GM12878 (cell line): ENCODE measurements at regions not wholly inside any gene's neighbourhood (a gene's known extent, or its start where the extent isn't known, plus 50 kb on each side); places are given as distances from the start of the nearest gene placed in this dataset.

Experiments used
- ATAC-seq: fragments of 200-7000 bp; cut with Tn5 transposase; 3 replicates; pipeline ENCODE4 v1.9.1; 2020; ENCODE audit warnings: mild to moderate bottlenecking, moderate library complexity
- BruUV-seq: library from RNA; stranded (reverse); fragments of 400-500 nt; replicated peaks from 2 replicates; lab custom pipeline; 2021; lab: Mats Ljungman, UMichigan
- CTCF ChIA-PET: fragments of 300-600 bp; sonication (Branson Sonifier 250); formaldehyde crosslinking; extraction: SDS; loops from one replicate; lab custom pipeline; 2021; ENCODE audit warnings: inconsistent platforms; lab: Yijun Ruan, JAX
- POLR2A ChIA-PET: fragments of 350-600 bp; formaldehyde crosslinking; extraction: SDS; loops from one replicate; lab custom pipeline; 2021; ENCODE audit warnings: inconsistent platforms; lab: Charles Lee
- RAD21 ChIA-PET: fragments of 300-600 bp; sonication (Branson Sonifier 250); formaldehyde crosslinking; loops from one replicate; lab custom pipeline; 2023; ENCODE audit warnings: antibody characterized with exemption; ENCODE audit not compliant: unreplicated experiment; lab: Charles Lee
- SMC1A ChIA-PET: fragments of 300-600 bp; sonication (Branson Sonifier 250); formaldehyde crosslinking; loops from one replicate; lab custom pipeline; 2023; ENCODE audit not compliant: unreplicated experiment, uncharacterized antibody; lab: Charles Lee
- DNase-seq: peaks from one replicate; pipeline ENCODE4 v3.0.0-alpha.2; 2011; ENCODE audit warnings: low read depth, low spot score
- FAIRE-seq: peaks from 3 replicates; lab custom pipeline; 2011; peaks lifted over from hg19 to GRCh38; lab: Jason Lieb, UNC
- H2AFZ ChIP-seq: 2 replicates; pipeline ENCODE4 v1.6.0; 2011; ENCODE audit warnings: low read depth, low read length, control low read depth; ENCODE audit not compliant: control insufficient read depth
- H3K27ac ChIP-seq: 2 replicates; pipeline ENCODE4 v1.5.1; 2011; ENCODE audit warnings: control low read depth; ENCODE audit not compliant: control insufficient read depth, insufficient read depth
- H3K27me3 ChIP-seq, 2 experiments: replicated peaks in 1 of 2; 2 replicates each; pipeline versions ENCODE4 v1.6.0 to v1.6.1; 2011; ENCODE audit warnings: low read length in 1 of 2; ENCODE audit not compliant: control insufficient read depth in 2 of 2, insufficient read depth in 2 of 2
- H3K36me3 ChIP-seq, 2 experiments: 2 replicates each; pipeline ENCODE4 v1.5.1; 2011; ENCODE audit warnings: low read length in 1 of 2; ENCODE audit not compliant: control insufficient read depth in 2 of 2, insufficient read depth in 2 of 2
- H3K4me1 ChIP-seq: 2 replicates; pipeline ENCODE4 v1.6.1; 2011; ENCODE audit warnings: mild to moderate bottlenecking, low read length, moderate library complexity, mixed read lengths; ENCODE audit not compliant: control insufficient read depth, insufficient read depth
- H3K4me2 ChIP-seq: 2 replicates; pipeline ENCODE4 v1.6.0; 2011; ENCODE audit warnings: control low read depth; ENCODE audit not compliant: control insufficient read depth, insufficient read depth
- H3K4me3 ChIP-seq: fragments of 200-600 bp; sonication (generic); 2 replicates; pipeline ENCODE4 v1.5.1; 2016
- H3K79me2 ChIP-seq: 2 replicates; pipeline ENCODE4 v1.6.0; 2011; ENCODE audit warnings: low read length; ENCODE audit not compliant: control insufficient read depth, insufficient read depth
- H3K9ac ChIP-seq: 2 replicates; pipeline ENCODE4 v1.8.0; 2011; ENCODE audit warnings: low read length, control low read depth, mixed read lengths; ENCODE audit not compliant: control insufficient read depth, insufficient read depth
- H3K9me3 ChIP-seq: replicated peaks from 3 replicates; pipeline ENCODE4 v1.5.1; 2011; ENCODE audit warnings: mild to moderate bottlenecking, low read length; ENCODE audit not compliant: control insufficient read depth, insufficient read depth
- H4K20me1 ChIP-seq: 2 replicates; pipeline ENCODE4 v1.6.0; 2011; ENCODE audit not compliant: control insufficient read depth, insufficient read depth
- E2F4 ChIP-seq: IDR thresholded peaks from 2 replicates; pipeline ENCODE4 v1.6.1; 2012; ENCODE audit warnings: low read depth, low read length, improper control_type of control experiment
- EP300 ChIP-seq, 2 experiments: fragments of 150-350 bp in 1 of 2; IDR thresholded peaks; 2 replicates each; pipeline ENCODE4 v1.6.1; 2011 to 2012; ENCODE audit warnings: low read depth in 2 of 2, low read length in 2 of 2, borderline replicate concordance in 1 of 2, improper control_type of control experiment in 1 of 2, inconsistent platforms in 1 of 2; ENCODE audit not compliant: control insufficient read depth in 1 of 2
- FOS ChIP-seq: IDR thresholded peaks from 3 replicates; pipeline ENCODE4 v1.6.1; 2011; ENCODE audit warnings: borderline replicate concordance; ENCODE audit not compliant: insufficient read length; ENCODE audit errors: extremely low read depth
- MEF2A ChIP-seq: IDR thresholded peaks from 2 replicates; pipeline ENCODE4 v1.6.1; 2011; ENCODE audit warnings: low read depth, mild to moderate bottlenecking, low read length, moderate library complexity; ENCODE audit not compliant: insufficient read depth
- MXI1 ChIP-seq: fragments of 150-350 bp; IDR thresholded peaks from 2 replicates; pipeline ENCODE4 v1.6.1; 2011; ENCODE audit warnings: low read depth, mild to moderate bottlenecking, inconsistent platforms, low read length, improper control_type of control experiment
- SRF ChIP-seq, 2 experiments: IDR thresholded peaks; 2 replicates each; pipeline ENCODE4 v1.6.1; 2011; ENCODE audit warnings: low read depth in 2 of 2, low read length in 2 of 2, mild to moderate bottlenecking in 1 of 2, moderate library complexity in 1 of 2
- WGBS: methylation state at CpG from one replicate; pipeline ENCODE4 v1.1.6; 2016; ENCODE audit warnings: low lambda C conversion rate; ENCODE audit not compliant: insufficient replicate concordance, insufficient coverage; ENCODE audit errors: missing lambda C conversion rate; 5-methylcytosine and 5-hydroxymethylcytosine counted together
- in situ Hi-C: fragments of 300-500 bp; cut with MboI; formaldehyde crosslinking; loops from 9 replicates; pipeline ENCODE4 v1.14.3; 2018; ENCODE audit warnings: mixed read lengths
- intact Hi-C: fragments of 100-400 bp; cut with micrococcal nuclease; formaldehyde crosslinking; loops from one replicate; pipeline ENCODE4 v1.14.2; 2022; ENCODE audit not compliant: unreplicated experiment
- TF ChIP-seq, protein P1 (sequence below): fragments of 450-650 bp; IDR thresholded peaks from 2 replicates; pipeline ENCODE4 v1.6.1; 2016; ENCODE audit warnings: mild to moderate bottlenecking
- TF ChIP-seq, protein P2 (sequence below): IDR thresholded peaks from 2 replicates; pipeline ENCODE4 v1.6.1; 2011; ENCODE audit warnings: borderline replicate concordance, low read depth, mild to moderate bottlenecking, moderate library complexity, low read length; ENCODE audit not compliant: insufficient read depth, poor library complexity, severe bottlenecking

GRCh38 chr12:87670448-87670847 lies 358.8 kb downstream of the C12orf50 start (continued):
- TF ChIP-seq, protein P1, sequence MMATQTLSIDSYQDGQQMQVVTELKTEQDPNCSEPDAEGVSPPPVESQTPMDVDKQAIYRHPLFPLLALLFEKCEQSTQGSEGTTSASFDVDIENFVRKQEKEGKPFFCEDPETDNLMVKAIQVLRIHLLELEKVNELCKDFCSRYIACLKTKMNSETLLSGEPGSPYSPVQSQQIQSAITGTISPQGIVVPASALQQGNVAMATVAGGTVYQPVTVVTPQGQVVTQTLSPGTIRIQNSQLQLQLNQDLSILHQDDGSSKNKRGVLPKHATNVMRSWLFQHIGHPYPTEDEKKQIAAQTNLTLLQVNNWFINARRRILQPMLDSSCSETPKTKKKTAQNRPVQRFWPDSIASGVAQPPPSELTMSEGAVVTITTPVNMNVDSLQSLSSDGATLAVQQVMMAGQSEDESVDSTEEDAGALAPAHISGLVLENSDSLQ: peak; percentile 77; the same call in 1 of the 2 replicates
- TF ChIP-seq MEF2A: no peak
- no peak for TF ChIP-seq MXI1
- TF ChIP-seq FOS: no peak

- H3K4me3 ChIP-seq: no peak overlapping the region
- H3K27ac ChIP-seq: no peak overlapping the region
- FAIRE-seq (no peak), DNase-seq (no peak), ATAC-seq (peak; percentile 41; the same call in 1 of the 3 replicates)
- in situ Hi-C loops (no loop called here), intact Hi-C loops (no loop called here)
- WGBS: 0% methylated on average over 2 of the region's 2 CpGs
- no peak overlapping the region for H3K4me2 ChIP-seq
- no peaks in the 10 kb centered on the region for H3K4me1 ChIP-seq
- no peaks in the 10 kb centered on the region for H3K27me3 ChIP-seq
- BruUV-seq: no TSS peak
- no peak overlapping the region for H3K9ac ChIP-seq
- POLR2A ChIA-PET: no interaction called here
- CTCF ChIA-PET: interaction anchor here (2.9 kb wide), 1 partner anchor 11 kb away, joined by 8 read pairs; no protein-coding TSS in a partner anchor
- SMC1A ChIA-PET: no interaction called here
- no peaks in the 10 kb centered on the region for H3K9me3 ChIP-seq
- no peaks in the 10 kb centered on the region for H3K36me3 ChIP-seq
- RAD21 ChIA-PET: no interaction called here
- H4K20me1 ChIP-seq: no peaks in the 10 kb centered on the region
- H2AFZ ChIP-seq: no peak overlapping the region
- no peaks in the 10 kb centered on the region for H3K79me2 ChIP-seq
- TF ChIP-seq SRF (IDR thresholded peaks at IDR 0.05; ENCODE audit: low read depth in 2 of 2, low read length in 2 of 2): no peak
- no peak for TF ChIP-seq E2F4
- TF ChIP-seq EP300 (IDR thresholded peaks at IDR 0.05; ENCODE audit: borderline replicate concordance in 1 of 2, control insufficient read depth in 1 of 2, low read depth in 2 of 2, low read length in 2 of 2): no peak
- TF ChIP-seq MXI1: no peak
- TF ChIP-seq, protein P2, sequence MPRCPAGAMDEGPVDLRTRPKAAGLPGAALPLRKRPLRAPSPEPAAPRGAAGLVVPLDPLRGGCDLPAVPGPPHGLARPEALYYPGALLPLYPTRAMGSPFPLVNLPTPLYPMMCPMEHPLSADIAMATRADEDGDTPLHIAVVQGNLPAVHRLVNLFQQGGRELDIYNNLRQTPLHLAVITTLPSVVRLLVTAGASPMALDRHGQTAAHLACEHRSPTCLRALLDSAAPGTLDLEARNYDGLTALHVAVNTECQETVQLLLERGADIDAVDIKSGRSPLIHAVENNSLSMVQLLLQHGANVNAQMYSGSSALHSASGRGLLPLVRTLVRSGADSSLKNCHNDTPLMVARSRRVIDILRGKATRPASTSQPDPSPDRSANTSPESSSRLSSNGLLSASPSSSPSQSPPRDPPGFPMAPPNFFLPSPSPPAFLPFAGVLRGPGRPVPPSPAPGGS: no peak
Observed at GRCh38 chr12:87667378-87667777, 361.8 kb downstream of the C12orf50 start.
